ENCODE measurements at regions not wholly inside any gene's neighbourhood (a gene's known extent, or its start where the extent isn't known, plus 50 kb on each side); places are given as distances from the start of the nearest gene placed in this dataset.

GRCh38 chr5:68480335-68480940 lies 264.9 kb downstream of the PIK3R1 start:
- no peak for TF ChIP-seq CTCF (IDR thresholded peaks at IDR 0.05)
- no peak for TF ChIP-seq MAX (IDR thresholded peaks at IDR 0.05; ENCODE audit: low read depth)
- TF ChIP-seq USF2 (IDR thresholded peaks at IDR 0.05; ENCODE audit: borderline replicate concordance, low read depth, low read length), result no peak
- TF ChIP-seq SIN3A (IDR thresholded peaks at IDR 0.05; ENCODE audit: borderline replicate concordance, low read depth, low read length), result no peak
- TF ChIP-seq TCF12 (IDR thresholded peaks at IDR 0.05), result no peak
- no peak for TF ChIP-seq PBX3 (IDR thresholded peaks at IDR 0.05)
- TF ChIP-seq EP300 (IDR thresholded peaks at IDR 0.05; ENCODE audit: borderline replicate concordance in 1 of 2, low read depth in 1 of 2, low read length in 1 of 2), result no peak
- no peak for TF ChIP-seq POLR2AphosphoS5 (IDR thresholded peaks at IDR 0.05; ENCODE audit: low read depth, low read length)
